GM12878 (cell line): ENCODE measurements at regions not wholly inside any gene's neighbourhood (a gene's known extent, or its start where the extent isn't known, plus 50 kb on each side); places are given as distances from the start of the nearest gene placed in this dataset.

Experiments used
- ATAC-seq: fragments of 200-7000 bp; cut with Tn5 transposase; 3 replicates; pipeline ENCODE4 v1.9.1; 2020; ENCODE audit warnings: mild to moderate bottlenecking, moderate library complexity
- BruUV-seq: library from RNA; stranded (reverse); fragments of 400-500 nt; replicated peaks from 2 replicates; lab custom pipeline; 2021; lab: Mats Ljungman, UMichigan
- CTCF ChIA-PET: fragments of 300-600 bp; sonication (Branson Sonifier 250); formaldehyde crosslinking; extraction: SDS; loops from one replicate; lab custom pipeline; 2021; ENCODE audit warnings: inconsistent platforms; lab: Yijun Ruan, JAX
- POLR2A ChIA-PET: fragments of 350-600 bp; formaldehyde crosslinking; extraction: SDS; loops from one replicate; lab custom pipeline; 2021; ENCODE audit warnings: inconsistent platforms; lab: Charles Lee
- RAD21 ChIA-PET: fragments of 300-600 bp; sonication (Branson Sonifier 250); formaldehyde crosslinking; loops from one replicate; lab custom pipeline; 2023; ENCODE audit warnings: antibody characterized with exemption; ENCODE audit not compliant: unreplicated experiment; lab: Charles Lee
- SMC1A ChIA-PET: fragments of 300-600 bp; sonication (Branson Sonifier 250); formaldehyde crosslinking; loops from one replicate; lab custom pipeline; 2023; ENCODE audit not compliant: unreplicated experiment, uncharacterized antibody; lab: Charles Lee
- DNase-seq: peaks from one replicate; pipeline ENCODE4 v3.0.0-alpha.2; 2011; ENCODE audit warnings: low read depth, low spot score
- FAIRE-seq: peaks from 3 replicates; lab custom pipeline; 2011; peaks lifted over from hg19 to GRCh38; lab: Jason Lieb, UNC
- H2AFZ ChIP-seq: 2 replicates; pipeline ENCODE4 v1.6.0; 2011; ENCODE audit warnings: low read depth, low read length, control low read depth; ENCODE audit not compliant: control insufficient read depth
- H3K27ac ChIP-seq: 2 replicates; pipeline ENCODE4 v1.5.1; 2011; ENCODE audit warnings: control low read depth; ENCODE audit not compliant: control insufficient read depth, insufficient read depth
- H3K27me3 ChIP-seq, 2 experiments: replicated peaks in 1 of 2; 2 replicates each; pipeline versions ENCODE4 v1.6.0 to v1.6.1; 2011; ENCODE audit warnings: low read length in 1 of 2; ENCODE audit not compliant: control insufficient read depth in 2 of 2, insufficient read depth in 2 of 2
- H3K36me3 ChIP-seq, 2 experiments: 2 replicates each; pipeline ENCODE4 v1.5.1; 2011; ENCODE audit warnings: low read length in 1 of 2; ENCODE audit not compliant: control insufficient read depth in 2 of 2, insufficient read depth in 2 of 2
- H3K4me1 ChIP-seq: 2 replicates; pipeline ENCODE4 v1.6.1; 2011; ENCODE audit warnings: mild to moderate bottlenecking, low read length, moderate library complexity, mixed read lengths; ENCODE audit not compliant: control insufficient read depth, insufficient read depth
- H3K4me2 ChIP-seq: 2 replicates; pipeline ENCODE4 v1.6.0; 2011; ENCODE audit warnings: control low read depth; ENCODE audit not compliant: control insufficient read depth, insufficient read depth
- H3K4me3 ChIP-seq: fragments of 200-600 bp; sonication (generic); 2 replicates; pipeline ENCODE4 v1.5.1; 2016
- H3K79me2 ChIP-seq: 2 replicates; pipeline ENCODE4 v1.6.0; 2011; ENCODE audit warnings: low read length; ENCODE audit not compliant: control insufficient read depth, insufficient read depth
- H3K9ac ChIP-seq: 2 replicates; pipeline ENCODE4 v1.8.0; 2011; ENCODE audit warnings: low read length, control low read depth, mixed read lengths; ENCODE audit not compliant: control insufficient read depth, insufficient read depth
- H3K9me3 ChIP-seq: replicated peaks from 3 replicates; pipeline ENCODE4 v1.5.1; 2011; ENCODE audit warnings: mild to moderate bottlenecking, low read length; ENCODE audit not compliant: control insufficient read depth, insufficient read depth
- H4K20me1 ChIP-seq: 2 replicates; pipeline ENCODE4 v1.6.0; 2011; ENCODE audit not compliant: control insufficient read depth, insufficient read depth
- ASH2L ChIP-seq: fragments of 300-600, 200-600 bp; sonication (generic); IDR thresholded peaks from 2 replicates; pipeline ENCODE4 v1.6.1; 2017; ENCODE audit warnings: low read depth, mild to moderate bottlenecking, borderline replicate concordance
- MYC ChIP-seq: IDR thresholded peaks from 2 replicates; pipeline ENCODE4 v1.6.1; 2011; ENCODE audit warnings: mild to moderate bottlenecking, low read length, moderate library complexity, inconsistent platforms; ENCODE audit not compliant: insufficient read depth, insufficient replicate concordance, insufficient read length, severe bottlenecking
- NBN ChIP-seq: fragments of 450-650 bp; IDR thresholded peaks from 2 replicates; pipeline ENCODE4 v1.6.1; 2016
- POLR2AphosphoS2 ChIP-seq: IDR thresholded peaks from 2 replicates; pipeline ENCODE4 v1.6.1; 2011; ENCODE audit warnings: low read depth, mild to moderate bottlenecking, low read length, improper control_type of control experiment, moderate library complexity
- RCOR1 ChIP-seq: conservative IDR thresholded peaks from 2 replicates; pipeline ENCODE4 v1.6.1; 2012; ENCODE audit warnings: low read depth, low read length, improper control_type of control experiment
- ZBED1 ChIP-seq: IDR thresholded peaks from 2 replicates; pipeline ENCODE4 v1.6.1; 2016; ENCODE audit warnings: borderline replicate concordance
- WGBS: methylation state at CpG from one replicate; pipeline ENCODE4 v1.1.6; 2016; ENCODE audit warnings: low lambda C conversion rate; ENCODE audit not compliant: insufficient replicate concordance, insufficient coverage; ENCODE audit errors: missing lambda C conversion rate; 5-methylcytosine and 5-hydroxymethylcytosine counted together
- in situ Hi-C: fragments of 300-500 bp; cut with MboI; formaldehyde crosslinking; loops from 9 replicates; pipeline ENCODE4 v1.14.3; 2018; ENCODE audit warnings: mixed read lengths
- intact Hi-C: fragments of 100-400 bp; cut with micrococcal nuclease; formaldehyde crosslinking; loops from one replicate; pipeline ENCODE4 v1.14.2; 2022; ENCODE audit not compliant: unreplicated experiment
- TF ChIP-seq, protein P1 (sequence below): fragments of 450-650 bp; IDR thresholded peaks from 2 replicates; pipeline ENCODE4 v1.6.1; 2017; ENCODE audit warnings: borderline replicate concordance
- TF ChIP-seq, protein P2 (sequence below): IDR thresholded peaks from 2 replicates; pipeline ENCODE4 v1.6.1; 2012; ENCODE audit warnings: low read depth, low read length, improper control_type of control experiment
- TF ChIP-seq, protein P3 (sequence below): fragments of 150-350 bp; IDR thresholded peaks from 2 replicates; pipeline ENCODE4 v1.6.1; 2016; ENCODE audit warnings: low read depth, low read length

DNA sequence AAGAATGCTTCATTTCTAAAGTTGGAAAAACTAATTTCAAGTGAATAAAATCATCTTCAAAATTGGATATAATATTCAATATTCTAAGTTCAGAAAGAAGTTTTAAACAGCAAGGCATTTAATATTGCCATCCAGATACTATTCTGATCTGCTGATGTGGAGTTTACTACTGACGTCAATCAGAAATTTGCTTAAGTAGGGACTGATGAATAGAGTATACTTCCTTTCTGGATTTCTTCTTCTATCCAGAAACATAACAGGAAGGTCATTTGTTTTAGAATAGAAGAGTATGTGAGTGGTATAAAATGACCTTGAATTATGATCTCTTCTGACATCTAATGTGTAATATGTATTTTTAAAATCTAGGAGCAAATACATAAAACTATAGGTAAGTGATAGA is 308.1 kb upstream of the ADGRL2 start:
- SMC1A ChIA-PET, result no interaction called here
- Histone ChIP-seq H3K9ac (no peak overlapping the region), H4K20me1 (no peaks in the 10 kb centered on the region), H3K9me3 (no peaks in the 10 kb centered on the region; the same call in 2 of the 3 replicates), H3K27ac (no peak overlapping the region), H3K4me3 (no peak overlapping the region), H3K4me2 (no peak overlapping the region), H3K79me2 (no peaks in the 10 kb centered on the region), H3K4me1 (no peaks in the 10 kb centered on the region), H3K27me3 (no peaks in the 10 kb centered on the region; a peak in 2 of 4 replicates), H2AFZ (no peak overlapping the region), H3K36me3 (no peaks in the 10 kb centered on the region)
- CTCF ChIA-PET, result no interaction called here
- 43% methylated on average over 1 of the region's 1 CpG for WGBS
- RAD21 ChIA-PET, result no interaction called here
- ATAC-seq (no peak), DNase-seq (no peak), FAIRE-seq (no peak)
- POLR2A ChIA-PET, result no interaction called here
- intact Hi-C loops, result no loop called here
- in situ Hi-C loops, result no loop called here
- no TSS peak for BruUV-seq
- TF ChIP-seq, protein P1, sequence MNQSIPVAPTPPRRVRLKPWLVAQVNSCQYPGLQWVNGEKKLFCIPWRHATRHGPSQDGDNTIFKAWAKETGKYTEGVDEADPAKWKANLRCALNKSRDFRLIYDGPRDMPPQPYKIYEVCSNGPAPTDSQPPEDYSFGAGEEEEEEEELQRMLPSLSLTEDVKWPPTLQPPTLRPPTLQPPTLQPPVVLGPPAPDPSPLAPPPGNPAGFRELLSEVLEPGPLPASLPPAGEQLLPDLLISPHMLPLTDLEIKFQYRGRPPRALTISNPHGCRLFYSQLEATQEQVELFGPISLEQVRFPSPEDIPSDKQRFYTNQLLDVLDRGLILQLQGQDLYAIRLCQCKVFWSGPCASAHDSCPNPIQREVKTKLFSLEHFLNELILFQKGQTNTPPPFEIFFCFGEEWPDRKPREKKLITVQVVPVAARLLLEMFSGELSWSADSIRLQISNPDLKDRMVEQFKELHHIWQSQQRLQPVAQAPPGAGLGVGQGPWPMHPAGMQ, result no peak
- no peak for TF ChIP-seq MYC
- TF ChIP-seq POLR2AphosphoS2, result no peak
- TF ChIP-seq ZBED1, result no peak
- no peak for TF ChIP-seq NBN
- TF ChIP-seq ASH2L, result no peak
- no peak for TF ChIP-seq RCOR1
- TF ChIP-seq, protein P2, sequence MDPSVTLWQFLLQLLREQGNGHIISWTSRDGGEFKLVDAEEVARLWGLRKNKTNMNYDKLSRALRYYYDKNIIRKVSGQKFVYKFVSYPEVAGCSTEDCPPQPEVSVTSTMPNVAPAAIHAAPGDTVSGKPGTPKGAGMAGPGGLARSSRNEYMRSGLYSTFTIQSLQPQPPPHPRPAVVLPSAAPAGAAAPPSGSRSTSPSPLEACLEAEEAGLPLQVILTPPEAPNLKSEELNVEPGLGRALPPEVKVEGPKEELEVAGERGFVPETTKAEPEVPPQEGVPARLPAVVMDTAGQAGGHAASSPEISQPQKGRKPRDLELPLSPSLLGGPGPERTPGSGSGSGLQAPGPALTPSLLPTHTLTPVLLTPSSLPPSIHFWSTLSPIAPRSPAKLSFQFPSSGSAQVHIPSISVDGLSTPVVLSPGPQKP, result no peak
- TF ChIP-seq, protein P3, sequence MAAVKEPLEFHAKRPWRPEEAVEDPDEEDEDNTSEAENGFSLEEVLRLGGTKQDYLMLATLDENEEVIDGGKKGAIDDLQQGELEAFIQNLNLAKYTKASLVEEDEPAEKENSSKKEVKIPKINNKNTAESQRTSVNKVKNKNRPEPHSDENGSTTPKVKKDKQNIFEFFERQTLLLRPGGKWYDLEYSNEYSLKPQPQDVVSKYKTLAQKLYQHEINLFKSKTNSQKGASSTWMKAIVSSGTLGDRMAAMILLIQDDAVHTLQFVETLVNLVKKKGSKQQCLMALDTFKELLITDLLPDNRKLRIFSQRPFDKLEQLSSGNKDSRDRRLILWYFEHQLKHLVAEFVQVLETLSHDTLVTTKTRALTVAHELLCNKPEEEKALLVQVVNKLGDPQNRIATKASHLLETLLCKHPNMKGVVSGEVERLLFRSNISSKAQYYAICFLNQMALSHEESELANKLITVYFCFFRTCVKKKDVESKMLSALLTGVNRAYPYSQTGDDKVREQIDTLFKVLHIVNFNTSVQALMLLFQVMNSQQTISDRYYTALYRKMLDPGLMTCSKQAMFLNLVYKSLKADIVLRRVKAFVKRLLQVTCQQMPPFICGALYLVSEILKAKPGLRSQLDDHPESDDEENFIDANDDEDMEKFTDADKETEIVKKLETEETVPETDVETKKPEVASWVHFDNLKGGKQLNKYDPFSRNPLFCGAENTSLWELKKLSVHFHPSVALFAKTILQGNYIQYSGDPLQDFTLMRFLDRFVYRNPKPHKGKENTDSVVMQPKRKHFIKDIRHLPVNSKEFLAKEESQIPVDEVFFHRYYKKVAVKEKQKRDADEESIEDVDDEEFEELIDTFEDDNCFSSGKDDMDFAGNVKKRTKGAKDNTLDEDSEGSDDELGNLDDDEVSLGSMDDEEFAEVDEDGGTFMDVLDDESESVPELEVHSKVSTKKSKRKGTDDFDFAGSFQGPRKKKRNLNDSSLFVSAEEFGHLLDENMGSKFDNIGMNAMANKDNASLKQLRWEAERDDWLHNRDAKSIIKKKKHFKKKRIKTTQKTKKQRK, result no peak
